HG02678 (cell line): ENCODE measurements at regions not wholly inside any gene's neighbourhood (a gene's known extent, or its start where the extent isn't known, plus 50 kb on each side); places are given as distances from the start of the nearest gene placed in this dataset.

Experiments
- ATAC-seq: cut with Tn5 transposase; IDR thresholded peaks from one replicate; pipeline ENCODE4 v1.9.1; 2021; ENCODE audit warnings: mild to moderate bottlenecking, moderate library complexity; ENCODE audit not compliant: unreplicated experiment

DNA sequence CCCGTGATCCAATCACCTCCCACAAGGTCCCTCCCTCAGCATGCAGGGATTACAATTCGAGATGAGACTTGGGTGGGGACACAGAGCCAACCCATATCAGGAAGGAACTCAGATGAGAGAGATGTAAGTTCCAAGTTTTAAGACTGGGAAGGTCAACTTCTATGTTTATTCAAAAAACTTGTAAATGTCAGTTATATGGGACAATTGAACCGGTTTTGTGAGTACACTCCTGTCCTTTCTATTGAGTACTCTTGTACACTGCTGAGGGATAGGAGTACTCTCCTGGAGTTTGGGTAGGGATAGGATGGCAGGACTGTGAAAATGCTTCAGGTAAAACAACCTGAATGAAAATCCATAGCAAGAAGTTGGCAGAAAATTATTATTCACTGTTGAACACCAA, 239.1 kb downstream of the ZNF674 start:
- ATAC-seq, result no peak

DNA sequence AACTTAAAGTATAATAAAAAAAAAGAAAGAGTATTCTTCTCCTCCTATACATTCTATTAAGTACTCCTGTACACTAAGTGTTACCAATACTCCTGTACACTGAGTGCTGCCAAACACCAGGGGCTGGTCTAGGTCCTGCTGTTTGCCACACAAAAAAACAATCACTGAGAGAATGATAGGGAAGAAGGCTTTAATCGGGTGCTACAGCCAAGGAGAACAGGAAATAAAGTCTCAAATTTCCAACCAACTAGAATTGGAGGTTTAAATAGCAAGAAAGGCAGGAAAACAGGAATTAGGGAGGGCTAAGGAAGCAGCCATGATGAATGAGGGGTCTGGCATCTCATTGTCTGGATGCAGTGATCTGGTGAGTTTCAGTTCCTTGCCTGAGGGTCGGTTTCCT, 239.8 kb downstream of the ZNF674 start:
- ATAC-seq, result no peak

DNA sequence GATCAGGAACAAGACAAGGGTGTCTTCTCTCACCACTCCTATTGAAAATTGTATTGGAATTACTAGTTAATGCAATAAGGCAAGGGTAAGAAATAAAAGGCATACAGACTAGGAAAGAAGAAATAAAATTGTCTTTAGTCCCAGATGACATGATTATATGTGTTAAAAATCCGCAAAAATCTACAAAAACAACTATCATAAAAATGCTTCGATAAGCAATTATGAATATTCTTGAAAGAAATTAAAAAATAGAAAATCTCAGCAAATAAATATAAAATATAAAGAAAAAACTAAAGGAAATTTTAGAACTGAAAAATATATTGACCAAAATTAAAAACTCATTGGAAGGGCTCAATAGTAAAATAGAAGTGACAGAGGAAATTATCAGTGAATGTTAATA, 243.3 kb downstream of the ZNF674 start:
- ATAC-seq, result no peak

DNA sequence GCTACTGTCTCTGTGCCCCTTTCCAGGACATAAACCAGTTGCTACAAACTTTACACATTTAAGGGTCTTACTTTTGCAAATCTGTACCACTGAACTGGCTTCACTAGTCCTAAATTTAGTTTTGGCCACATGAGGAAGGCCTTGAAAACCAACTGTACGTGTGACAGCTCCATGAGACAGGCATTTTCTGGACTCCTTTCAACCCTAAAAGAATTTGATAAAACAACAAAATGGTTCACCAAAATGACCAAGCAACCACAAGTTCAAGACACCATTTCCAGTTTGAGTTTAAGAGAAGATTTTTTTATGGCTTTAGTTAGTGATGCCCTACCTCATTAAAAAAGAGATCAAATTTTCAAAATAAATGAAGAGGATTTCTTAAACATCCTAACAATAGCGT, 246.4 kb downstream of the ZNF674 start:
- ATAC-seq, result no peak

DNA sequence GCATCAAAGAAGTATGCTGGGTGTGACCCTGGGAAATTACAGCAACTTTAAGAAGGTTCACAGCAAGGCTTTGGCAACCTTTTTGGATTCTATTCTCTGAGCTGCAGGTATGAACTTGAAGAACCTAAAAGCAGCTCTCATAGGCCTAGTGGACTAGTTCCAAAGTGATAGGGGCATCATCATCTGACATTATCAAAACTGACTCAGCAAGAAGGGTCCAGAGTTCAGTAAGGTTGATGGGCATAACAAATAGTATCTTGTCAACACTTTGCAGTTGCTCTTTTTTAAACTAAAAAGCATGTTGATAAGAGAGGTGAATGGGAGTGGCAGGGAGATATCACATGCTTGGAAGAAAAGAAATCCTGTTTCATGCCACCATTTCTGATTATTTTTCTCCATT, 249.3 kb downstream of the ZNF674 start:
- ATAC-seq, result no peak

DNA sequence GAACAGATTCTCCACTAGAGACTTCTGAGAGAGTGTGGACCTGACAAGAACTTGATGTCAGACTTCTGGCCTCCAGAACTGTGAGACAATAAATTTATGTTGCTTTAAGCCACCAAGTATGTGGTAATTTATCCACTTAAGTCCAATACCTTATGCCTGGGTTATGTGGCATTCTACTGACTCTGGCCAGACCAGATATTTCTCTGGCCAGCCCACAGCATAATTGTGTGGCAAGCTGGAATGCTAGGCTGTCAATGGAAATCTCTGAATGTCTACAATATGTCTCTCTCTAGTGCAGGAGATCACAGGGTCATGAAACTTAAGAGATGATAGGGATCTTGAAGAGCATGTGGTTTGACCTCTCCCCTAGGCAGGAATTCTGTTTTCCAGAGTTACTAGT, 251.0 kb downstream of the ZNF674 start:
- no peak for ATAC-seq

DNA sequence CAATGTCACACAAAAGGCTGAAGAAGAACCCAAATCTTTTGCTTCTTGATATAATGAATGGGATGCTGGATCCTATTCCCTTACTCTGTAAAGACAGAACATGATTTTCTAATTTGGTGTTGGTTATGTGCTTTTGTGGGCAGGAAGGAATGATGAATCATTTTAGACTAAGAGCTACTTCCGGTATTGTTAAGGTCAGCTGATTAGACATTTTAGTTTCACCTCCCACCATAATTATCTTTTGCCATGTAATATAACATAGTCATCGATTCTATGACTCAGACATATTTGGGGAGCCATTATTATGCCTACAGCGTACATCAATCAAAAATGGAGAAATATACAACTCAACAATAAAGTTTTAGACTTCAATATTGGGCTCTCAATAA, 265.3 kb downstream of the ZNF674 start:
- no peak for ATAC-seq

DNA sequence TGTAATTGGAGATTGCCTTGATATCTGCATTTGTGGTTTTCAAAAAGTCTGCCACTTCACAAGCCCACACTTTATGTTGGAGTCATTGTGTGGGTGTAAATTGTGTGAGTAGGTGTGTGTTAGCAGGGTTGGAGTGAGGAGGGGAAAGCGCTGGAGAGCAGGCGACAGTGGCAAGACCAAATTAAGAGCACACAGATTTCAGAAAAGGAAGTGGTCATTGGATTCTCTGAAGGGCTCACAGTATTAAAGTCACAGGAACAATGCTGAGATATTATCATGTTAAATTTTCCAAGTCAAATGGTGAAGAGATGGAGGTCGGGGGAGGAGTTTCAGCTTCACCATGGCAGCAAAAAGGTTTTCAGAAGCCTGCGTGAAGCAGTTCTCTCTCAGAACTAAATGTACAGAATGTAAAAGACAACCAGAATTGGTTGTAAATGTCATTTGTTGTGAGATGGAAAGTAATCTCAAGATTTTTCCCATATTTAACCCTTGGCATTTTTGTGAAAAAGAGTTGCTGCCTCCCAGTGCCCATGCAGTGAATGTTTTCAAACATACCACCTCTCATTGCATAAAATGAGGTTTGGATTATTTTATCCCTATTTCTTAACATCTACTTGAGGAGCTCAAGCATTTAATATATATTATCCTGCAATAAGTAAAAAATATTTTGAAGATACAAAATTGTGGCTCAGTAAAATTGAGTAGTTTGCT, 265.9 kb downstream of the ZNF674 start:
- no peak for ATAC-seq

DNA sequence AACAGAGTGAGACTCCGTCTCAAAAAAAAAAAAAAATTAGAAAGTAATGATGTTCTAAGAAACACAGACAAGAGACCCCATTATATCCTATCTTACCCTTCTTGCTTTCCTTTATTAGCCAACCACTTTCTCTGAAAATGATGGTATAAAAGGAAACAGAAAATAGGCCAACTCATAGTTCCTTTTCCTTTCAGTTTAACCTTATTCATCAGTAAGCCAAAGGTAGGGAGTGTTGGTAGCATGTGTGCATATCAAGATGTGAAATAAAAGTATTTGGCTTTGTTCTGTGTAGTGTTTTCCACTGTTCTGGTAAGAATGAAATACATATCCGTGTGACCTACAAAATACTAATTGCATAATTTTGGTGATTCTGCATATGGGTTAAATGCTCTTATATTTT, 266.6 kb downstream of the ZNF674 start:
- no peak for ATAC-seq

DNA sequence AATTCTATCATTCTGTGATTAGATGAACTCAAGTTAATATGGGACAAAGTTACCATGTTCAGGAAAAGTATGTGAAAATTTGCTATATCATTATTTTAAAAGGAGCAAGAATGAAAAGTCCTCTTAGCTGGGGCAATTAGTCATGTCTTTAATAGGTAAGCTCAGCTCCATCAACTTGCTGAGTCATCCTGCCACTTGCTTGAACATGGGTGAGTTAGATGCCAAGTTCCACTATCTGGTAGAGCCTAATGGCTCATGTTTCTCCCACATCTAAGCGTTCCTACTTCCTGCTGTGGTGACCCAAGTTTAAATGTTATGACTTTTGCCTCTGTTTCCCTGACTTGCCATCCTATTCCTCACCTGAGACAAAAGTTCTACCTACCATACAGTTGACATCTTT, 276.8 kb downstream of the ZNF674 start:
- ATAC-seq, result no peak

DNA sequence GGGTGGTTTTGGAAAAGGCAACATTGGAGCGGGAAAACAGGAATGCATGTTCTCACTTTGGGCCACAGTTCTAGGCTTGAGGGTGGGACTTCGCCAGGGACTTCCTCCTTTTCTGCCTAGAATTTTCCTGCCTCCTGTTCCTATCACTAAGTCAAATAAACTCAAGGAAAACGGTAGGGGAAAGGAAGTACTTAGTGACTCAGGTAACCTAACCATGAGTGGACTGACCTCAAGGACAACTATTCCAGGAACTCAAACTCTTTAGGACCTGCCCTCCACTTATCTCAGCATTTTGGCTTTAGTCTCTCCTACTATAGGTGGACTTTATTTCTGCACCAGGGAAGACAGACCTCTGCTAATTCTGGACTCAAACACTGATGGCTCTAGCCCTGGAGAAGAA, 281.7 kb downstream of the ZNF674 start:
- no peak for ATAC-seq

DNA sequence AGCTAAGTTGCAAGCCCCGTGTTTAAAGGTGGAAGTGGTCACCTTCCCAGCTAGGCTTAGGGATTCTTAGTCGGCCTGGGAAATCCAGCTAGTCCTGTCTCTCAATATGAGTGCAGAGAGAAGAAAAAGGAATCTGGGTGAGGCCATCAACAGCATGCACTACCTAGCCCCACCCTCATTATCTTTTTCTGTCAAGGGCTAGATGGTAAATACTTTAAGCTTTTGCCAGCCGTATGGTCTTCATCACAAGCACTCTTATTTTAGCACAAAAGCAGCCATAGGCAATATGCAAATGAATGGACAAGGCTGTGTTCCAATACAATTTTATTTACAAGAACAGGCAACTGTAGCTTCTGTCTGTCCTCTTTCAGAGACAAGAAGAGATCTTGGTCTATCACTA, 282.9 kb downstream of the ZNF674 start:
- no peak for ATAC-seq

DNA sequence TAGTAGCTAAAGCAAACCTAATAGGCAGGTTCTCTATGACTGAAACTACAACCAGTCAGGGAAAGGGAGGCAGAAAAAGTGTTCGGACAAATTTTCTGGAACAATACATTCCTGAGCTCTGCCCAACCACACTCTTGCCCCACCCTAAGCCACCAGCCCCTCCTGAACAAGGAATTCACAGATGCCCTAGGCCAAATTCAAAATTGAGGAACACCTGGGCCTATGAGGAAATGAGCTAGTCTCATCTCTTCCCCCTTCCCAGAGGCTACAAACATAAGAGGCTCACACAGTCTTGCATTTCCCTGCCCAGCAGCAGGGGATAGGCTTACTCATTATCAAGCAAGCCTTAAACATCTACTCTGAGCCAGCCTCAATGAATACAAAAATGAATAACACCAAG, 284.7 kb downstream of the ZNF674 start:
- no peak for ATAC-seq

DNA sequence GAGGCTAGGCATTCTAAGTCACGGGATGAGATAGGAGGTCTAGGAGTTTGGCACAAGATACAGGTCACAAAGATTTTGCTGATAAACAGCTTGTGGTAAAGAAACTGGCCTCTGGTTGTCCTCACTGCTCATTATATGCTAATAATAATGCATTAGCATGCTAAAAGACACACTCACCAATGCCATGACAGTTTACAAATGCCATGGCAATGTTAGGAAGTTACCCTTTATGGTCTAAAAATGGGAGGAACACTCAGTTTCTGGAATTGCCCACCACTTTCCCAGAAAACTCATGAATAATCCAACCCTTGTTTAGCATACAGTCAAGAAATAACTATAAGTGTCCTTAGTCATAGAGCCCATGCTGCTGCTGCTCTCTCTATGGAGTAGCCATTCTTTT, 286.9 kb downstream of the ZNF674 start:
- no peak for ATAC-seq

DNA sequence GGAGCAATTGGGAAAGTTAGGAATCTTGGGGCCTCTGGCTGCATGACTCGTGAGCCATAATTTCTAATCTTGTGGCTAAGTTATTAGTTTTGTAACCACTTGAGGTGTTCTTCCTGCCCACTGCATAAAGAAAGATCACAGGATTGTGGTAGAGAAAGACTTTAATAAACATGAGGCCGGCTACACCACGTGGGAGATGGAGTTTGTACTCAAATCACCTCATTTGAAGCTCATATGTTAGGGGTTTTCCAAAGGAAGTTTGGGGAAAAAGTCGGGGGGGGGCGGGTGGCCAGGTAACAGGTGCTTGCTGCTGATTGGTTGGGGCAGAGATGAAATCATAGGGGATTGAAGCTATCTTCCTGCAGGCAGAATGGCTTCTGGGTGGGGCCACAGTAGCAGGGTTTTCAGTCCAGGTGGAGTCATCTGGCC, 287.8 kb downstream of the ZNF674 start:
- no peak for ATAC-seq

DNA sequence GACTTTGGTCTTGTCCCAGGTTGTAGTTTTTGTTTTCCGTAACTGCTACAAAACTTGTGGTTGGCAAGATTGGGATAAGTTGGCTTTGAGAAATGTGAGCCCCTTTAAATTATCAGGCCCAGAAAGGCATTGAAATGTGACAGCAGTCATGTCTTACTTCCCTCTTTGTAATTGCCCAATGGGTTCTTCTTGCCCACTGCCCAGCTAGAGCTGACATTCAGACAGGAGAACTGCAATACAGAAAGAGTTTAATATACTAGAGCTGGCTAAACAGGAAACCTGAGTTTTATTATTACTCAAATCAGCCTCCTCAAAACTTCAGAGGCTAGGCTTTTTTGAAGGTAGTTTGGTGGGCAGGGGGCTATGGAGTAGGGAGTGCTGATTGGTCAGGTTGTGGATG, 288.3 kb downstream of the ZNF674 start:
- no peak for ATAC-seq

DNA sequence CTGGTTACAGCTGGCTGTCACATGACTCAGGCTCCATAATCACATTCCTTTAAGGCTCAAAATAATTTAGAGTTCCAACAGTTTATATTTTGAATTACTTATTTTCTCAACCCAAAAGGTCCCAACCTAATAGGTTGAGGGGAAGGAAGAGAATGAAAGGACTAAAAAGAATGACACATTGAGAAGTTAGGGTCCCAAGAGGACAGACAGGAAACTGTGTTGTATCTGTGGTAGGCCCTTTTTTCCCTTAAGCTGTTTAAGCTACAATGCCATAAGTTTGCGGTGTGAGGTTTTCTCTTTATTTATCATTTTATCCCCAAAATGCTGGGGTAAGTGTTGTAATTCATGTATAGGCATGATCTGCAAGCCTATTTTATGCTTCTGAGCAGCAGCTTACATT, 290.2 kb downstream of the ZNF674 start:
- ATAC-seq, result no peak

DNA sequence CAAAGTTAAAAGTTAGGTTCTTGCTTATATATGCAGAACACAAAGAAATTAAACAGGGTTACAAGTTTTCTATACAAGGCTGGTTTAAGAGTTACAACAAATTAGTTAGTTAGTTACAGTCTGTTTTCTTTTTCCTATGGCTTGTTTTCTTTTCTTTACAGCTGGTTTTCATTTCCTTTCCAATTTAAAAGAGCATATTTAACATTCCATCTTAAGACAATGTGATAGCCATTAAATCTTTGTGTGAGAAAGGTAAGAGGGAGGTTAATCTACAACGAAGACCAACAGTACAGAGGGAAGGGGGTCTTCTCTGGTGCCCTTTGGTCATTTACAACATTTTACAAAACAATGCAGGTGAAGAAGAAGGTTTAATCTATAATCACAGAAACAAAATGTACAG, 290.6 kb downstream of the ZNF674 start:
- ATAC-seq, result no peak

DNA sequence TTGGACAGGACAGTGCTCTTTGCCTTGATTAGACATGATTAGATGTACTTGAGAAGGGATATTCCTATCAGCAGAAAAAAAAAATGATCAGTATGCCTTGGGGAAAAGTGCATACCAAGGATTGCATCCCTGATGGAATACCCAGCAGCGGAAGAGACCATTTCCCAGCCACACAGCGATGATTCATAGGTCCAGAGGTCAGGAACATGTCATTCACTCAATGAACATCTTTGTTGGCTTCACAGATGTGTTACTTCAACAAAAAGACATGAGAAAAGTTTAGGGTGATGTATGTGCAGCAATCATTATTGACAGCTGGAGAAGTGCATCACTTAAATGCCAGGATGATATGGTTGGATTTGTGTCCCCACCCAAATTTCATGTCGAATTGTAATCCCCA, 293.5 kb downstream of the ZNF674 start:
- no peak for ATAC-seq

DNA sequence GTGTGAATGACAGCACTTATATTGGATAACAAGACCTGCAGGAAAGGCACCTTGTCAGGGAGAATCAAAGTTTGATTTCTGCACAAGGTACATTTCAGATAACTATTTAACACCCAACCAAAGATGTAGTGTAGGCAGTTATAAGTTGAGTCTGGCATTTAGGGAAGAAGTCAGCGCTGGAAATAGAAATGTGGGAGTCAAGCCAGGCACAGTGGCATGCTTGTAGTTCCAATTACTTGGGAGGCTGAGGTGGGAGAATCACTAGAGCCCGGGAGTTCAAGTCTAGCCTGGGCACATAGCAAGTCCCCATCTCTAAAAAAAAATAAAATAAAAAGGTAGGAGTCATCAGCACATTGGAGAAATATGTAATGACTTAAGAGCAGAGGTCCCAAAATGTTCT, 295.1 kb downstream of the ZNF674 start:
- no peak for ATAC-seq

DNA sequence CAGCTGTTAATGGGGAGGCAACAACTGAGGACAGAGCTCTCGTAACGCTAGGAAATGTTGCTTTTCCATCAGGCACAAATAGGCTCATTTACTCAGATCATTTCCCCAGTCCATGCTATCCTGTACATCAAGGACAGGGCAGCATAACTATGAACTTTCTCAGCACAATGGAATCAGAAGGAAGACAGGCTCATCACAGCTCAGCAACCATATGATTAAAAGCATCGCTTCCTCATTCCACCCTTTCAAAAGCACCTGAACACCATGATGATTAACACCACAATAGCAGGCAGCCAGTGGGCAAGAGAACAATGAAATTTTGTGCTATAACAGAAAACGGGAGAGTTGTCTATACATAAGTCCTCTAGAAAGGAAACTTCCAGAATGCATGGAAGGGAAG, 297.8 kb downstream of the ZNF674 start:
- no peak for ATAC-seq

DNA sequence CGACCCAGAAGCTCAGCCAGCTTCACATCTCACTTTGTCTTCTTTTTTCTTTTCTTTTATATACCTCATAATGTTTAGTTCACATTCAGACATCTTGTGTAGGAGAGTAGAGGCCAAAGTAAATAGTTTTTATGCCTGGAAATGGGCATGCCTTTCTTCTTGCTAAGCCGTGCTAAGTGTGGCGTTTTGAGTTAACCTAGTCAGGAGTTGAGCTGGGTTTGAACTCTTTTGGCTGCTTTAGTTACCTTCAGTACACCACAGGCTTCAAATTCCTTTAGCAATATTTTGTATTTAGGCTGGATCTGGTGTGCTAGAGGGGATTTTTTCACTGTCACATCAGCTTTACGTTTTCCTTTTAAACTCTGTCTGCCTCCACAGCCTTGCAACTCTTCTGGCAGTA, 300.8 kb downstream of the ZNF674 start:
- no peak for ATAC-seq

DNA sequence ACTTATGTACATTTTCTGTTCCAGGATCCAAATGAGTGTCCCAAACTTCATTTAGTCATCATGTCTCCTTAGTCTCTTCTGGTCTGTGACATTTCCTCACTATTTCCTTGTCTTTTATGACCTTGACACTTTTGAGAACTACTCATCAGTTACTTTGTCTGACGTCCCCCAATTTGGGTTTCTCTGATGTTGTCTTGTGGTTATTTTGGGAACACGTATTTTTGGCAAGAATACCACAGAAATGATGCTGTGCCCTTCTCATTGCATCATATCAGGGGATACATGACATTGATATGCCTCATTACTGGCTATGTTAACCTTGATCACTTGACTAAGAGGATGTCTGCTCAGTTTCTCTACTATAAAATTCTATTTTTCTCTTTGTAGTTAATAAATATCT, 308.8 kb downstream of the ZNF674 start:
- ATAC-seq, result no peak

DNA sequence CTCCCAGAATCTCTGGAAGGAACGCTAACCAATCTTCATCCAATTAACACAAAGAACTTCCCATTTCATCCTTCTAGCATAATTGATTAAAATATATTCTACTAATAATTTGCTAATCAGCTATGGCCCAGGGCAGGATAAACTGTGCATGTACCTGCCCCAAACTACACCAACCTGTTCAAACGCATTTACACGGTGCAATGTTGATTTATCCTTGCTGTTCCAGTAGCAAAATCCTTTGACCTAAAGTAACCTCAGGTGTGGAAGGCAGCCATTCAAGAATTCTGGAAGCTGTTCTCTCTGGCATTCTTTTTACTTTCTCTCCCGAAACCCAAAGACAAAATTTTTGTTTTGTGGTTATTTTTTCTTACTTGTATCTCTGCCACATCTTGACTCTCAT, 309.4 kb downstream of the ZNF674 start:
- no peak for ATAC-seq
